ENCODE measurements at regions not wholly inside any gene's neighbourhood (a gene's known extent, or its start where the extent isn't known, plus 50 kb on each side); places are given as distances from the start of the nearest gene placed in this dataset.

GRCh38 chr5:9710069-9710468 is 79.9 kb upstream of the TAS2R1 start:
- DNase-seq (ENCODE audit: low spot score), result no peak
- no peaks in the 10 kb centered on the region for H3K27me3 ChIP-seq (ENCODE audit: control insufficient read depth in 4 of 4, insufficient read depth in 4 of 4, low read length in 3 of 4)
- H3K4me3 ChIP-seq (ENCODE audit: low read depth in 1 of 3, low read length in 3 of 3), result no peak overlapping the region
- TF ChIP-seq GABPA (IDR thresholded peaks at IDR 0.05 in 1 of 2, conservative IDR thresholded peaks at IDR 0.05 in 1 of 2) (no peak), NR2F2 (IDR thresholded peaks at IDR 0.05) (no peak), EGR1 (IDR thresholded peaks at IDR 0.05; ENCODE audit: low read depth in 2 of 2) (no peak), FOXA2 (IDR thresholded peaks at IDR 0.05) (no peak), JUND (IDR thresholded peaks at IDR 0.05) (no peak), RAD21 (IDR thresholded peaks at IDR 0.05) (no peak), SP1 (IDR thresholded peaks at IDR 0.05) (no peak), REST (IDR thresholded peaks at IDR 0.05) (no peak), ZBTB33 (IDR thresholded peaks at IDR 0.05) (no peak), HNF4G (IDR thresholded peaks at IDR 0.05) (no peak), YY1 (IDR thresholded peaks at IDR 0.05) (no peak), HNF4A (conservative IDR thresholded peaks at IDR 0.05) (no peak), RXRA (IDR thresholded peaks at IDR 0.05) (no peak), TAF1 (conservative IDR thresholded peaks at IDR 0.05) (no peak), CTCF (IDR thresholded peaks at IDR 0.05; ENCODE audit: low read depth, low read length, missing input control) (no peak), FOXA1 (IDR thresholded peaks at IDR 0.05) (no peak)
- TF ChIP-seq, protein P1, sequence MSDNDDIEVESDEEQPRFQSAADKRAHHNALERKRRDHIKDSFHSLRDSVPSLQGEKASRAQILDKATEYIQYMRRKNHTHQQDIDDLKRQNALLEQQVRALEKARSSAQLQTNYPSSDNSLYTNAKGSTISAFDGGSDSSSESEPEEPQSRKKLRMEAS (IDR thresholded peaks at IDR 0.05), result no peak
- TF ChIP-seq, protein P2, sequence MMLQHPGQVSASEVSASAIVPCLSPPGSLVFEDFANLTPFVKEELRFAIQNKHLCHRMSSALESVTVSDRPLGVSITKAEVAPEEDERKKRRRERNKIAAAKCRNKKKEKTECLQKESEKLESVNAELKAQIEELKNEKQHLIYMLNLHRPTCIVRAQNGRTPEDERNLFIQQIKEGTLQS (IDR thresholded peaks at IDR 0.05), result no peak
- peaks cover 0 to 3% (median 0%) of the 10 kb centered on the region in 4 donors for H3K9me3 ChIP-seq (ENCODE audit: control insufficient read depth in 4 of 4, low read length in 3 of 4)
- H3K4me1 ChIP-seq (ENCODE audit: control insufficient read depth in 4 of 4, insufficient read depth in 4 of 4, low read length in 3 of 4), result no peaks in the 10 kb centered on the region
- H3K9ac ChIP-seq (ENCODE audit: low read depth in 1 of 2, low read length in 2 of 2), result no peak overlapping the region
- H3K36me3 ChIP-seq (ENCODE audit: control insufficient read depth in 4 of 4, insufficient read depth in 3 of 4, low read depth in 1 of 4, low read length in 3 of 4), result no peaks in the 10 kb centered on the region
- no peak overlapping the region for H3K27ac ChIP-seq (ENCODE audit: low read depth in 1 of 2, low read length in 2 of 2)
- 88% methylated on average over 1 of the region's 1 CpG for WGBS
